ENCODE measurements at regions not wholly inside any gene's neighbourhood (a gene's known extent, or its start where the extent isn't known, plus 50 kb on each side); places are given as distances from the start of the nearest gene placed in this dataset.
"Not testable (repeated sequence)": the region's sequence is repeated elsewhere in the genome, so short reads cannot be mapped to it uniquely, and the experiment has no call there.

GRCh38 chr9:67288797-67289196 lies 296.4 kb upstream of the SPATA31A3 start:
- POLR2A ChIA-PET; H3K79me2 ChIP-seq (ENCODE audit: control insufficient read depth, insufficient read depth, low read length); H3K4me3 Mint-ChIP-seq; H3K27ac Mint-ChIP-seq; H3K27me3 ChIP-seq (replicated peaks in 1 of 4; ENCODE audit: control extremely low read depth in 1 of 4, control insufficient read depth in 3 of 4, insufficient read depth in 4 of 4, low read length in 3 of 4); CTCF ChIA-PET; H2AFZ ChIP-seq (ENCODE audit: insufficient read depth, low read depth, low read length, poor library complexity, severe bottlenecking); H4K20me1 ChIP-seq (ENCODE audit: control insufficient read depth, insufficient read depth, low read length, poor library complexity, severe bottlenecking); H3K9me3 ChIP-seq (ENCODE audit: control extremely low read depth in 1 of 3, control insufficient read depth in 2 of 3, insufficient read depth in 1 of 3, low read length in 2 of 3); H3K27ac ChIP-seq (ENCODE audit: low read length in 2 of 2); H3K4me2 ChIP-seq (replicated peaks; ENCODE audit: low read depth, low read length, poor library complexity, severe bottlenecking); DNase-seq; H3K27me3 Mint-ChIP-seq; H3K9me3 Mint-ChIP-seq (ENCODE audit: insufficient read depth); H3K4me3 ChIP-seq (ENCODE audit: control extremely low read depth in 1 of 5, extremely low read depth in 1 of 5, insufficient read depth in 1 of 5, low read depth in 2 of 5, low read length in 4 of 5); H3K36me3 ChIP-seq (replicated peaks in 1 of 2; ENCODE audit: control extremely low read depth in 1 of 2, control insufficient read depth in 1 of 2, extremely low read depth in 1 of 2, insufficient read depth in 2 of 2, low read length in 1 of 2); H3K4me1 ChIP-seq (ENCODE audit: control insufficient read depth in 2 of 2, insufficient read depth in 2 of 2, low read length in 2 of 2); H3K4me1 Mint-ChIP-seq; ATAC-seq (ENCODE audit: low read depth); H3K9ac ChIP-seq (ENCODE audit: low read length); intact Hi-C loops (cut with micrococcal nuclease): not testable (repeated sequence)
- WGBS (ENCODE audit: insufficient coverage): no CpG with 5 or more reads among the region's 6 CpGs

- H3K27me3 ChIP-seq (replicated peaks in 1 of 4; ENCODE audit: control extremely low read depth in 1 of 4, control insufficient read depth in 3 of 4, insufficient read depth in 4 of 4, low read length in 3 of 4); H3K4me1 ChIP-seq (ENCODE audit: control insufficient read depth in 2 of 2, insufficient read depth in 2 of 2, low read length in 2 of 2); H4K20me1 ChIP-seq (ENCODE audit: control insufficient read depth, insufficient read depth, low read length, poor library complexity, severe bottlenecking); H3K9me3 Mint-ChIP-seq (ENCODE audit: insufficient read depth); H3K27ac Mint-ChIP-seq; H3K4me2 ChIP-seq (replicated peaks; ENCODE audit: low read depth, low read length, poor library complexity, severe bottlenecking); H3K9ac ChIP-seq (ENCODE audit: low read length); intact Hi-C loops (cut with micrococcal nuclease); H3K4me3 Mint-ChIP-seq; H3K79me2 ChIP-seq (ENCODE audit: control insufficient read depth, insufficient read depth, low read length); ATAC-seq (ENCODE audit: low read depth); POLR2A ChIA-PET; H3K9me3 ChIP-seq (ENCODE audit: control extremely low read depth in 1 of 3, control insufficient read depth in 2 of 3, insufficient read depth in 1 of 3, low read length in 2 of 3); H3K4me3 ChIP-seq (ENCODE audit: control extremely low read depth in 1 of 5, extremely low read depth in 1 of 5, insufficient read depth in 1 of 5, low read depth in 2 of 5, low read length in 4 of 5); H2AFZ ChIP-seq (ENCODE audit: insufficient read depth, low read depth, low read length, poor library complexity, severe bottlenecking); CTCF ChIA-PET; H3K4me1 Mint-ChIP-seq; H3K36me3 ChIP-seq (replicated peaks in 1 of 2; ENCODE audit: control extremely low read depth in 1 of 2, control insufficient read depth in 1 of 2, extremely low read depth in 1 of 2, insufficient read depth in 2 of 2, low read length in 1 of 2); H3K27me3 Mint-ChIP-seq; H3K27ac ChIP-seq (ENCODE audit: low read length in 2 of 2); DNase-seq: not testable (repeated sequence)
- WGBS (ENCODE audit: insufficient coverage): no CpG with 5 or more reads among the region's 46 CpGs
Observed at GRCh38 chr9:67288117-67288735, 295.9 kb upstream of the SPATA31A3 start.

- H3K79me2 ChIP-seq (ENCODE audit: control insufficient read depth, insufficient read depth, low read length); H2AFZ ChIP-seq (ENCODE audit: insufficient read depth, low read depth, low read length, poor library complexity, severe bottlenecking); H3K4me3 ChIP-seq (ENCODE audit: control extremely low read depth in 1 of 5, extremely low read depth in 1 of 5, insufficient read depth in 1 of 5, low read depth in 2 of 5, low read length in 4 of 5); ATAC-seq (ENCODE audit: low read depth); H3K9me3 ChIP-seq (ENCODE audit: control extremely low read depth in 1 of 3, control insufficient read depth in 2 of 3, insufficient read depth in 1 of 3, low read length in 2 of 3); intact Hi-C loops (cut with micrococcal nuclease); H3K27ac Mint-ChIP-seq; POLR2A ChIA-PET; H3K27me3 Mint-ChIP-seq; H3K4me1 Mint-ChIP-seq; CTCF ChIA-PET; H3K4me3 Mint-ChIP-seq; H3K27me3 ChIP-seq (replicated peaks in 1 of 4; ENCODE audit: control extremely low read depth in 1 of 4, control insufficient read depth in 3 of 4, insufficient read depth in 4 of 4, low read length in 3 of 4); H3K9ac ChIP-seq (ENCODE audit: low read length); H3K36me3 ChIP-seq (replicated peaks in 1 of 2; ENCODE audit: control extremely low read depth in 1 of 2, control insufficient read depth in 1 of 2, extremely low read depth in 1 of 2, insufficient read depth in 2 of 2, low read length in 1 of 2); H3K4me1 ChIP-seq (ENCODE audit: control insufficient read depth in 2 of 2, insufficient read depth in 2 of 2, low read length in 2 of 2); H3K27ac ChIP-seq (ENCODE audit: low read length in 2 of 2); H4K20me1 ChIP-seq (ENCODE audit: control insufficient read depth, insufficient read depth, low read length, poor library complexity, severe bottlenecking); DNase-seq; H3K4me2 ChIP-seq (replicated peaks; ENCODE audit: low read depth, low read length, poor library complexity, severe bottlenecking); H3K9me3 Mint-ChIP-seq (ENCODE audit: insufficient read depth): not testable (repeated sequence)
- no CpG with 5 or more reads among the region's 6 CpGs for WGBS (ENCODE audit: insufficient coverage)
Observed at GRCh38 chr9:67284299-67284698, 291.9 kb upstream of the SPATA31A3 start.

GRCh38 chr9:67281574-67281973 lies 289.2 kb upstream of the SPATA31A3 start:
- H3K4me3 Mint-ChIP-seq; H3K27ac ChIP-seq (ENCODE audit: low read length in 2 of 2); POLR2A ChIA-PET; H3K4me2 ChIP-seq (replicated peaks; ENCODE audit: low read depth, low read length, poor library complexity, severe bottlenecking); DNase-seq; CTCF ChIA-PET; H3K27ac Mint-ChIP-seq; H4K20me1 ChIP-seq (ENCODE audit: control insufficient read depth, insufficient read depth, low read length, poor library complexity, severe bottlenecking); H3K9ac ChIP-seq (ENCODE audit: low read length); H3K4me1 ChIP-seq (ENCODE audit: control insufficient read depth in 2 of 2, insufficient read depth in 2 of 2, low read length in 2 of 2); H3K4me1 Mint-ChIP-seq; ATAC-seq (ENCODE audit: low read depth); H3K27me3 Mint-ChIP-seq; H3K9me3 ChIP-seq (ENCODE audit: control extremely low read depth in 1 of 3, control insufficient read depth in 2 of 3, insufficient read depth in 1 of 3, low read length in 2 of 3); intact Hi-C loops (cut with micrococcal nuclease); H3K36me3 ChIP-seq (replicated peaks in 1 of 2; ENCODE audit: control extremely low read depth in 1 of 2, control insufficient read depth in 1 of 2, extremely low read depth in 1 of 2, insufficient read depth in 2 of 2, low read length in 1 of 2); H3K4me3 ChIP-seq (ENCODE audit: control extremely low read depth in 1 of 5, extremely low read depth in 1 of 5, insufficient read depth in 1 of 5, low read depth in 2 of 5, low read length in 4 of 5); H3K27me3 ChIP-seq (replicated peaks in 1 of 4; ENCODE audit: control extremely low read depth in 1 of 4, control insufficient read depth in 3 of 4, insufficient read depth in 4 of 4, low read length in 3 of 4); H3K9me3 Mint-ChIP-seq (ENCODE audit: insufficient read depth); H3K79me2 ChIP-seq (ENCODE audit: control insufficient read depth, insufficient read depth, low read length); H2AFZ ChIP-seq (ENCODE audit: insufficient read depth, low read depth, low read length, poor library complexity, severe bottlenecking): not testable (repeated sequence)
- no CpG with 5 or more reads among the region's 4 CpGs for WGBS (ENCODE audit: insufficient coverage)
